ENCODE measurements at regions not wholly inside any gene's neighbourhood (a gene's known extent, or its start where the extent isn't known, plus 50 kb on each side); places are given as distances from the start of the nearest gene placed in this dataset.

GRCh38 chr16:5228369-5228768 is 130.8 kb upstream of the EEF2KMT start (continued):
- no peak for TF ChIP-seq HOXA5 (CRISPR knock-in tag; IDR thresholded peaks at IDR 0.05)

- intact Hi-C loops (cut with micrococcal nuclease; ENCODE audit: unreplicated experiment) (no loop called here), in situ Hi-C loops (cut with HindIII; ENCODE audit: extremely low pct_ligation_motif_present, low pct_unique_long_range_greater_than_20kb) (loop anchor here (25.0 kb wide), 1 partner anchor 386 kb away; no protein-coding TSS in a partner anchor)
- FAIRE-seq (no peak), ATAC-seq (no peak), DNase-seq (ENCODE audit: low spot score) (no peak)
- Histone ChIP-seq H3K79me2 (ENCODE audit: insufficient read depth, low read length) (no peaks in the 10 kb centered on the region), H4K20me1 (ENCODE audit: insufficient read depth, low read length) (no peaks in the 10 kb centered on the region), H3K9ac (ENCODE audit: insufficient read depth, low read depth, low read length) (no peak overlapping the region), H2AFZ (ENCODE audit: low read length) (no peak overlapping the region), H3K27me3 (ENCODE audit: control insufficient read depth in 1 of 2, insufficient read depth in 2 of 2, low read length in 2 of 2) (peaks cover 2 to 24% of the 10 kb centered on the region in 2 experiments; a peak in 2 of 5 replicates), H3K4me1 (ENCODE audit: insufficient read depth, low read length) (no peaks in the 10 kb centered on the region), H3K36me3 (replicated peaks in 1 of 2; ENCODE audit: control insufficient read depth in 1 of 2, insufficient read depth in 2 of 2, low read length in 2 of 2) (no peaks in the 10 kb centered on the region), H3K4me3 (replicated peaks in 1 of 3; ENCODE audit: insufficient read depth in 1 of 3, low read depth in 2 of 3, low read length in 3 of 3) (no peak overlapping the region), H3K27ac (ENCODE audit: extremely low read length, insufficient read depth, low read length) (no peak overlapping the region), H3K9me3 (ENCODE audit: low read length) (0 out of 2 replicates have a peak, but pooled peaks cover under 1% of the 10 kb centered on the region), H3K4me2 (ENCODE audit: low read depth, low read length) (no peak overlapping the region)
- WGBS (ENCODE audit: low lambda C conversion rate) = 19% methylated on average over 10 of the region's 10 CpGs
- no peak for TF ChIP-seq SIN3A (IDR thresholded peaks at IDR 0.05; ENCODE audit: borderline replicate concordance, low read depth, low read length)
- no peak for TF ChIP-seq TERF1 (CRISPR knock-in tag; IDR thresholded peaks at IDR 0.05)
- TF ChIP-seq NFATC3 (CRISPR knock-in tag; IDR thresholded peaks at IDR 0.05) = no peak
- ChIA-PET CTCF (ENCODE audit: low intra/inter-chr PET ratio, low total read pairs) (no interaction called here), POLR2A (no interaction called here)
- BruUV-seq (replicated peaks) = no TSS peak
Measured at GRCh38 chr16:5225931-5226655, 128.5 kb upstream of the EEF2KMT start.

- Histone ChIP-seq H3K4me1 (ENCODE audit: insufficient read depth, low read length) (no peaks in the 10 kb centered on the region), H3K4me2 (ENCODE audit: low read depth, low read length) (no peak overlapping the region), H3K9ac (ENCODE audit: insufficient read depth, low read depth, low read length) (no peak overlapping the region), H3K36me3 (replicated peaks in 1 of 2; ENCODE audit: control insufficient read depth in 1 of 2, insufficient read depth in 2 of 2, low read length in 2 of 2) (no peaks in the 10 kb centered on the region), H3K9me3 (ENCODE audit: low read length) (no peaks in the 10 kb centered on the region), H3K79me2 (ENCODE audit: insufficient read depth, low read length) (no peaks in the 10 kb centered on the region), H3K27ac (ENCODE audit: extremely low read length, insufficient read depth, low read length) (no peak overlapping the region), H4K20me1 (ENCODE audit: insufficient read depth, low read length) (no peaks in the 10 kb centered on the region), H2AFZ (ENCODE audit: low read length) (no peak overlapping the region), H3K27me3 (ENCODE audit: control insufficient read depth in 1 of 2, insufficient read depth in 2 of 2, low read length in 2 of 2) (peaks cover 2 to 24% of the 10 kb centered on the region in 2 experiments; a peak in 2 of 5 replicates), H3K4me3 (replicated peaks in 1 of 3; ENCODE audit: insufficient read depth in 1 of 3, low read depth in 2 of 3, low read length in 3 of 3) (no peak overlapping the region)
- in situ Hi-C loops (cut with HindIII; ENCODE audit: extremely low pct_ligation_motif_present, low pct_unique_long_range_greater_than_20kb) = no loop called here
- POLR2A ChIA-PET = no interaction called here
- DNase-seq (ENCODE audit: low spot score) (no peak), FAIRE-seq (no peak), ATAC-seq (no peak)
- TF ChIP-seq ZNF225 (CRISPR knock-in tag; IDR thresholded peaks at IDR 0.05) (no peak), KDM2A (CRISPR knock-in tag; IDR thresholded peaks at IDR 0.05; ENCODE audit: borderline replicate concordance, low read depth) (no peak), ZC3H13 (CRISPR knock-in tag; IDR thresholded peaks at IDR 0.05) (no peak), THAP8 (CRISPR knock-in tag; IDR thresholded peaks at IDR 0.05; ENCODE audit: borderline replicate concordance) (no peak)
- intact Hi-C loops (cut with micrococcal nuclease; ENCODE audit: unreplicated experiment) = no loop called here
- CTCF ChIA-PET (ENCODE audit: low intra/inter-chr PET ratio, low total read pairs) = no interaction called here
- 23% methylated on average over 4 of the region's 4 CpGs for WGBS (ENCODE audit: low lambda C conversion rate)
- BruUV-seq (replicated peaks) = no TSS peak
Measured at GRCh38 chr16:5222761-5223160, 125.2 kb upstream of the EEF2KMT start.

Data from HepG2 (cell line).